ENCODE measurements at regions not wholly inside any gene's neighbourhood (a gene's known extent, or its start where the extent isn't known, plus 50 kb on each side); places are given as distances from the start of the nearest gene placed in this dataset.

DNA sequence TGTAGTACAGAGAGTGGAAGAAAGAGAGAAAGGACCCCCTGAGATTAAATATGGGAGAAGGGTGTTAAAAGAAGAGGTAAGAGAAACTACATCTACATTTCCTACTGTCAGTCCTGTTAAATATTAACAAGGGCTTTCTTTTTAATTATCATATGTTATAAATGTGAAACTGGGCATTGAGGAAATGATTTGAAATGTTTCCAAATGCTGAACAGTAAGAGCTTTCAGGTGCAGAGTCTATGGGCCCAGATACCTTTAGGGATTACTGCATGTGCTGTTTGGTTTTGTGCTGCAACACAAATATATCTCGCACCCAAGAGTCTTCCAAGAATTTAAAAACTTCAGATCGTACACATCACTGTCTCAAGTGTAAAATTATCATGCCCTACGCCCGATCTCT lies 176.3 kb downstream of the RBM26 start:
- no peak for TF ChIP-seq EZH2 (IDR thresholded peaks at IDR 0.05; ENCODE audit: insufficient read depth, low read length)
- TF ChIP-seq, protein P1, sequence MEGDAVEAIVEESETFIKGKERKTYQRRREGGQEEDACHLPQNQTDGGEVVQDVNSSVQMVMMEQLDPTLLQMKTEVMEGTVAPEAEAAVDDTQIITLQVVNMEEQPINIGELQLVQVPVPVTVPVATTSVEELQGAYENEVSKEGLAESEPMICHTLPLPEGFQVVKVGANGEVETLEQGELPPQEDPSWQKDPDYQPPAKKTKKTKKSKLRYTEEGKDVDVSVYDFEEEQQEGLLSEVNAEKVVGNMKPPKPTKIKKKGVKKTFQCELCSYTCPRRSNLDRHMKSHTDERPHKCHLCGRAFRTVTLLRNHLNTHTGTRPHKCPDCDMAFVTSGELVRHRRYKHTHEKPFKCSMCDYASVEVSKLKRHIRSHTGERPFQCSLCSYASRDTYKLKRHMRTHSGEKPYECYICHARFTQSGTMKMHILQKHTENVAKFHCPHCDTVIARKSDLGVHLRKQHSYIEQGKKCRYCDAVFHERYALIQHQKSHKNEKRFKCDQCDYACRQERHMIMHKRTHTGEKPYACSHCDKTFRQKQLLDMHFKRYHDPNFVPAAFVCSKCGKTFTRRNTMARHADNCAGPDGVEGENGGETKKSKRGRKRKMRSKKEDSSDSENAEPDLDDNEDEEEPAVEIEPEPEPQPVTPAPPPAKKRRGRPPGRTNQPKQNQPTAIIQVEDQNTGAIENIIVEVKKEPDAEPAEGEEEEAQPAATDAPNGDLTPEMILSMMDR (IDR thresholded peaks at IDR 0.05; ENCODE audit: insufficient read depth, low read depth, low read length), result no peak

Measured in astrocyte (in vitro differentiated cells and primary cell).